ENCODE measurements at regions not wholly inside any gene's neighbourhood (a gene's known extent, or its start where the extent isn't known, plus 50 kb on each side); places are given as distances from the start of the nearest gene placed in this dataset.

GRCh38 chr21:27023186-27023585, 56.3 kb upstream of the ADAMTS5 start:
- DNase-seq (ENCODE audit: low spot score in 2 of 2), result no peak
- no peak for TF ChIP-seq CTCF (IDR thresholded peaks at IDR 0.05)
- no peaks in the 10 kb centered on the region for H3K36me3 ChIP-seq
- H3K27me3 ChIP-seq, result no peaks in the 10 kb centered on the region
- H3K4me1 ChIP-seq, result no peaks in the 10 kb centered on the region
- intact Hi-C loops (cut with DNase I), result no loop called here
- no peaks in the 10 kb centered on the region for H3K9me3 ChIP-seq
- no peak overlapping the region for H3K4me3 ChIP-seq
- H3K27ac ChIP-seq, result no peak overlapping the region

- Histone ChIP-seq H3K27ac (no peak overlapping the region), H3K4me1 (no peaks in the 10 kb centered on the region), H3K27me3 (no peaks in the 10 kb centered on the region), H3K36me3 (no peaks in the 10 kb centered on the region), H3K9me3 (no peaks in the 10 kb centered on the region), H3K4me3 (no peak overlapping the region)
- intact Hi-C loops (cut with DNase I), result no loop called here
- DNase-seq (ENCODE audit: low spot score in 2 of 2), result no peak
- no peak for TF ChIP-seq CTCF (IDR thresholded peaks at IDR 0.05)
These were observed 54.9 kb upstream of the ADAMTS5 start for GRCh38 chr21:27021801-27022200.

DNA sequence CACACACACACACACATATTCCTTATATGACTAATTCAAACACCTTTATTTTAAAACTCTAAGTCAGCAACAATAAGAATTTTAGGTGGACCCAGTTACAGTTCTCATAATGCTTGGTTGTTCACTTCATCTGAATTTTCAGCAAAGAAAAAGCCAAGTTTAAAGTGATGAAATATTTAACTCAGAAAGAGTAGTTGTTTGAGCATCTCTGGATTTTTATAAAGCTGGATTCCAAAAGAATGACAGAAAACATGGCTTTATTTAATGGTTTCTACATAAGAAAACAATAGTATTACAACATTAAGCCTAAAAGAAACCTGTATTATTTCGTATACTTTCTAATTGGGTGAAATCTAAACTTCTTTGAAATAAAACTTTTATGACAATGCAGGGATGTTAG, 54.2 kb upstream of the ADAMTS5 start:
- no peak overlapping the region for H3K4me3 ChIP-seq
- no peak for TF ChIP-seq CTCF (IDR thresholded peaks at IDR 0.05)
- no peaks in the 10 kb centered on the region for H3K27me3 ChIP-seq
- H3K4me1 ChIP-seq, result no peaks in the 10 kb centered on the region
- no peaks in the 10 kb centered on the region for H3K36me3 ChIP-seq
- H3K27ac ChIP-seq, result no peak overlapping the region
- no peaks in the 10 kb centered on the region for H3K9me3 ChIP-seq
- intact Hi-C loops (cut with DNase I), result no loop called here
- no peak for DNase-seq (ENCODE audit: low spot score in 2 of 2)

GRCh38 chr21:27017246-27017645, 50.4 kb upstream of the ADAMTS5 start:
- Histone ChIP-seq H3K36me3 (no peaks in the 10 kb centered on the region), H3K27me3 (no peaks in the 10 kb centered on the region), H3K9me3 (no peaks in the 10 kb centered on the region), H3K4me1 (no peaks in the 10 kb centered on the region), H3K27ac (no peak overlapping the region), H3K4me3 (no peak overlapping the region)
- intact Hi-C loops (cut with DNase I), result no loop called here
- no peak for DNase-seq (ENCODE audit: low spot score in 2 of 2)
- TF ChIP-seq CTCF (IDR thresholded peaks at IDR 0.05), result no peak
